ENCODE measurements at regions not wholly inside any gene's neighbourhood (a gene's known extent, or its start where the extent isn't known, plus 50 kb on each side); places are given as distances from the start of the nearest gene placed in this dataset.

GRCh38 chr11:79809487-79809886 is 368.7 kb upstream of the TENM4 start:
- Histone ChIP-seq H3K4me3 (no peak overlapping the region), H3K9me3 (no peaks in the 10 kb centered on the region), H3K27ac (no peak overlapping the region), H3K27me3 (no peaks in the 10 kb centered on the region), H3K4me1 (no peaks in the 10 kb centered on the region), H3K36me3 (no peaks in the 10 kb centered on the region)
- DNase-seq, result no peak
- TF ChIP-seq POLR2A (IDR thresholded peaks at IDR 0.05), result no peak
- TF ChIP-seq, protein P1, sequence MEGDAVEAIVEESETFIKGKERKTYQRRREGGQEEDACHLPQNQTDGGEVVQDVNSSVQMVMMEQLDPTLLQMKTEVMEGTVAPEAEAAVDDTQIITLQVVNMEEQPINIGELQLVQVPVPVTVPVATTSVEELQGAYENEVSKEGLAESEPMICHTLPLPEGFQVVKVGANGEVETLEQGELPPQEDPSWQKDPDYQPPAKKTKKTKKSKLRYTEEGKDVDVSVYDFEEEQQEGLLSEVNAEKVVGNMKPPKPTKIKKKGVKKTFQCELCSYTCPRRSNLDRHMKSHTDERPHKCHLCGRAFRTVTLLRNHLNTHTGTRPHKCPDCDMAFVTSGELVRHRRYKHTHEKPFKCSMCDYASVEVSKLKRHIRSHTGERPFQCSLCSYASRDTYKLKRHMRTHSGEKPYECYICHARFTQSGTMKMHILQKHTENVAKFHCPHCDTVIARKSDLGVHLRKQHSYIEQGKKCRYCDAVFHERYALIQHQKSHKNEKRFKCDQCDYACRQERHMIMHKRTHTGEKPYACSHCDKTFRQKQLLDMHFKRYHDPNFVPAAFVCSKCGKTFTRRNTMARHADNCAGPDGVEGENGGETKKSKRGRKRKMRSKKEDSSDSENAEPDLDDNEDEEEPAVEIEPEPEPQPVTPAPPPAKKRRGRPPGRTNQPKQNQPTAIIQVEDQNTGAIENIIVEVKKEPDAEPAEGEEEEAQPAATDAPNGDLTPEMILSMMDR (IDR thresholded peaks at IDR 0.05), result no peak

GRCh38 chr11:79807506-79807905 is 366.7 kb upstream of the TENM4 start:
- DNase-seq, result no peak
- Histone ChIP-seq H3K27me3 (no peaks in the 10 kb centered on the region), H3K27ac (no peak overlapping the region), H3K36me3 (no peaks in the 10 kb centered on the region), H3K4me1 (no peaks in the 10 kb centered on the region), H3K9me3 (no peaks in the 10 kb centered on the region), H3K4me3 (no peak overlapping the region)
- TF ChIP-seq, protein P1 (IDR thresholded peaks at IDR 0.05), result no peak
- no peak for TF ChIP-seq POLR2A (IDR thresholded peaks at IDR 0.05)

DNA sequence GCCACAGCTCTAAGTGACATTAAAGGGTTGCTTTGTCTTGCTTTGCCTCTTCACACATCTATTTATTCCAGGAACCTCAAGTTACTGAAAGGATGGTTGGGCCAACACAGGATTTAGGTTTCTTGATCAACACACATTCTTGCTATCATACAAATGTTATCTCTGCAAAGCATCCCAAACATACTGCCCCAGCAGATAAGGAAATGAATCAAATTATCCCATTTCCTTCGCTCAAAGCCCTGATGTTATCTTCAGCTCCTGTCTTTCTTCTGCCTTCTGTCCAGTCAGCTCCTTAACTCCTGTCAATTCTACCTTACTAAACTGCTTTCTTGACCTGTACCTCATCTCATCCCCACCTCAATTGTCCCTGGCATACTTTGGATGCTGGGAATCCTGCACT is 355.9 kb upstream of the TENM4 start:
- no peak for DNase-seq
- H3K9me3 ChIP-seq, result no peaks in the 10 kb centered on the region
- H3K36me3 ChIP-seq, result no peaks in the 10 kb centered on the region
- H3K27me3 ChIP-seq, result no peaks in the 10 kb centered on the region
- H3K27ac ChIP-seq, result no peak overlapping the region
- H3K4me3 ChIP-seq, result no peak overlapping the region
- TF ChIP-seq, protein P1 (IDR thresholded peaks at IDR 0.05), result no peak
- TF ChIP-seq POLR2A (IDR thresholded peaks at IDR 0.05), result no peak
- H3K4me1 ChIP-seq, result no peaks in the 10 kb centered on the region

- DNase-seq, result no peak
- TF ChIP-seq, protein P1 (IDR thresholded peaks at IDR 0.05), result no peak
- no peak for TF ChIP-seq POLR2A (IDR thresholded peaks at IDR 0.05)
- no peak overlapping the region for H3K4me3 ChIP-seq
- H3K27ac ChIP-seq, result no peak overlapping the region
- H3K27me3 ChIP-seq, result no peaks in the 10 kb centered on the region
- H3K4me1 ChIP-seq, result no peaks in the 10 kb centered on the region
- no peaks in the 10 kb centered on the region for H3K9me3 ChIP-seq
- H3K36me3 ChIP-seq, result no peaks in the 10 kb centered on the region
These were observed 353.9 kb upstream of the TENM4 start for GRCh38 chr11:79794484-79795393.

DNA sequence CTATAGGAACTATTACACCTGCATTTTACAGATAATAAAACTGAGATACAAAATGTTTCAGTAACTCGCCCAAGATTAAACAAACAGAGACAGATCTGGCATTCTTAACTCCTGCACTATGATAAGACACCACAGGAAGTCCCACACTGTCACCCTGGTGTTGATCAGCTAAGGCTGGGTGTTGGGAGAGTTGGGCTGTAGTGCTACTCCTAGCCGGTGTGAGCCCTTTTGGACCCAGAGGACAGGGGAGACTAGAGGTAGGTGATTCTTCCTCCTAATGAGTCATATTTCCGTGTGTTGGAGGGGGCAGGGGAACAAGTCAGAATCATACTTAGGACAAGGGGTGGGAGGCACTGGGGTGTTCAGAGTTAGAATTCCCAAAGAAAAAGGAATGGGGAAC is 353.2 kb upstream of the TENM4 start:
- H3K36me3 ChIP-seq, result no peaks in the 10 kb centered on the region
- TF ChIP-seq POLR2A (IDR thresholded peaks at IDR 0.05), result no peak
- TF ChIP-seq, protein P1 (IDR thresholded peaks at IDR 0.05), result no peak
- H3K4me3 ChIP-seq, result no peak overlapping the region
- no peak overlapping the region for H3K27ac ChIP-seq
- no peaks in the 10 kb centered on the region for H3K4me1 ChIP-seq
- H3K9me3 ChIP-seq, result no peaks in the 10 kb centered on the region
- peak in 1 of 3 donors; percentile 47 for DNase-seq
- H3K27me3 ChIP-seq, result no peaks in the 10 kb centered on the region

Measured in Peyer's patch (tissue), 4 donors.